ENCODE measurements at regions not wholly inside any gene's neighbourhood (a gene's known extent, or its start where the extent isn't known, plus 50 kb on each side); places are given as distances from the start of the nearest gene placed in this dataset.

GRCh38 chr5:155252025-155252424 lies 238.5 kb downstream of the KIF4B start:
- peaks cover 2% of the 10 kb centered on the region for H3K9me3 Mint-ChIP-seq (ENCODE audit: unreplicated experiment)
- TF ChIP-seq CTCF (IDR thresholded peaks at IDR 0.05; ENCODE audit: partially characterized antibody, unreplicated experiment): no peak
- no peak overlapping the region for H3K4me3 Mint-ChIP-seq (ENCODE audit: unreplicated experiment)
- DNase-seq: no peak
- no peak overlapping the region for H3K27ac Mint-ChIP-seq (ENCODE audit: unreplicated experiment)
- H3K36me3 Mint-ChIP-seq (ENCODE audit: unreplicated experiment): no peaks in the 10 kb centered on the region
- H3K27me3 Mint-ChIP-seq (ENCODE audit: unreplicated experiment): no peaks in the 10 kb centered on the region
- H3K4me1 Mint-ChIP-seq (ENCODE audit: low read depth, unreplicated experiment): no peaks in the 10 kb centered on the region

- no peaks in the 10 kb centered on the region for H3K27me3 Mint-ChIP-seq (ENCODE audit: unreplicated experiment)
- H3K4me3 Mint-ChIP-seq (ENCODE audit: unreplicated experiment): no peak overlapping the region
Observed at GRCh38 chr5:155252717-155253116, 239.2 kb downstream of the KIF4B start.

GRCh38 chr5:155254399-155254798 lies 240.8 kb downstream of the KIF4B start:
- no peaks in the 10 kb centered on the region for H3K36me3 Mint-ChIP-seq (ENCODE audit: unreplicated experiment)
- H3K27ac Mint-ChIP-seq (ENCODE audit: unreplicated experiment): no peak overlapping the region
- no peaks in the 10 kb centered on the region for H3K4me1 Mint-ChIP-seq (ENCODE audit: low read depth, unreplicated experiment)
- no peaks in the 10 kb centered on the region for H3K27me3 Mint-ChIP-seq (ENCODE audit: unreplicated experiment)
- no peak overlapping the region for H3K4me3 Mint-ChIP-seq (ENCODE audit: unreplicated experiment)
- no peak for DNase-seq
- H3K9me3 Mint-ChIP-seq (ENCODE audit: unreplicated experiment): peaks cover 2% of the 10 kb centered on the region
- TF ChIP-seq CTCF (IDR thresholded peaks at IDR 0.05; ENCODE audit: partially characterized antibody, unreplicated experiment): no peak

More at GRCh38 chr5:155252717-155253116, 239.2 kb downstream of the KIF4B start:
- Mint-ChIP-seq H3K4me1 (ENCODE audit: low read depth, unreplicated experiment) (no peaks in the 10 kb centered on the region), H3K27ac (ENCODE audit: unreplicated experiment) (no peak overlapping the region), H3K36me3 (ENCODE audit: unreplicated experiment) (no peaks in the 10 kb centered on the region), H3K9me3 (ENCODE audit: unreplicated experiment) (peaks cover 2% of the 10 kb centered on the region)
- no peak for DNase-seq
- no peak for TF ChIP-seq CTCF (IDR thresholded peaks at IDR 0.05; ENCODE audit: partially characterized antibody, unreplicated experiment)

GRCh38 chr5:155258161-155258560 lies 244.6 kb downstream of the KIF4B start:
- H3K4me3 Mint-ChIP-seq (ENCODE audit: unreplicated experiment): no peak overlapping the region
- no peaks in the 10 kb centered on the region for H3K9me3 Mint-ChIP-seq (ENCODE audit: unreplicated experiment)
- DNase-seq: no peak
- TF ChIP-seq CTCF (IDR thresholded peaks at IDR 0.05; ENCODE audit: partially characterized antibody, unreplicated experiment): no peak
- H3K27ac Mint-ChIP-seq (ENCODE audit: unreplicated experiment): no peak overlapping the region
- H3K4me1 Mint-ChIP-seq (ENCODE audit: low read depth, unreplicated experiment): no peaks in the 10 kb centered on the region
- no peaks in the 10 kb centered on the region for H3K36me3 Mint-ChIP-seq (ENCODE audit: unreplicated experiment)
- no peaks in the 10 kb centered on the region for H3K27me3 Mint-ChIP-seq (ENCODE audit: unreplicated experiment)

GRCh38 chr5:155259648-155260047 lies 246.1 kb downstream of the KIF4B start:
- Mint-ChIP-seq H3K27me3 (ENCODE audit: unreplicated experiment) (no peaks in the 10 kb centered on the region), H3K9me3 (ENCODE audit: unreplicated experiment) (no peaks in the 10 kb centered on the region), H3K4me1 (ENCODE audit: low read depth, unreplicated experiment) (no peaks in the 10 kb centered on the region)

More at GRCh38 chr5:155259648-155260047, 246.1 kb downstream of the KIF4B start:
- no peak for DNase-seq
- Mint-ChIP-seq H3K36me3 (ENCODE audit: unreplicated experiment) (no peaks in the 10 kb centered on the region), H3K27ac (ENCODE audit: unreplicated experiment) (no peak overlapping the region), H3K4me3 (ENCODE audit: unreplicated experiment) (no peak overlapping the region)
- TF ChIP-seq CTCF (IDR thresholded peaks at IDR 0.05; ENCODE audit: partially characterized antibody, unreplicated experiment): no peak
